B cell (primary cell): ENCODE measurements at regions not wholly inside any gene's neighbourhood (a gene's known extent, or its start where the extent isn't known, plus 50 kb on each side); places are given as distances from the start of the nearest gene placed in this dataset.

Experiments used
- ATAC-seq: fragments of 200-7000 bp; cut with Tn5 transposase; one replicate; pipeline ENCODE4 v1.10.0; 2021; ENCODE audit warnings: low read depth, mild to moderate bottlenecking, moderate number of reproducible peaks, moderate library complexity
- CTCF ChIA-PET: fragments of 350-600 bp; sonication (Branson Sonifier 250); formaldehyde crosslinking; loops from one replicate; lab custom pipeline; 2021; ENCODE audit warnings: antibody characterized with exemption, inconsistent platforms; lab: Charles Lee
- POLR2A ChIA-PET: fragments of 350-600 bp; sonication (Branson Sonifier 250); formaldehyde crosslinking; loops from one replicate; lab custom pipeline; 2021; ENCODE audit warnings: antibody characterized with exemption; lab: Charles Lee
- DNase-seq: peaks from one replicate; pipeline ENCODE4 v3.0.0; 2013
- H2AFZ ChIP-seq: 2 replicates; pipeline ENCODE4 v1.6.1; 2012; ENCODE audit warnings: mild to moderate bottlenecking, low read depth, low read length; ENCODE audit not compliant: insufficient read depth, poor library complexity, severe bottlenecking
- H3K27ac ChIP-seq, 2 donors: 1 replicate in 1 of 2; 2 replicates in 1 of 2; pipeline ENCODE4 v1.5.1; 2012 to 2013; ENCODE audit warnings: low read length in 2 of 2, mild to moderate bottlenecking in 2 of 2, moderate library complexity in 1 of 2
- H3K27me3 ChIP-seq, 4 experiments: fragments of 200-600 bp in 1 of 4; sonication (generic) in 1 of 4; replicated peaks in 1 of 4; 1 replicate in 2 of 4; 2 replicates in 2 of 4; pipeline versions ENCODE4 v1.6.1 to v1.7.0; 2013 to 2016; ENCODE audit warnings: low read length in 3 of 4, mild to moderate bottlenecking in 2 of 4, mixed read lengths in 1 of 4, moderate library complexity in 1 of 4; ENCODE audit not compliant: insufficient read depth in 4 of 4, control insufficient read depth in 3 of 4; ENCODE audit errors: control extremely low read depth in 1 of 4
- H3K36me3 ChIP-seq, 2 experiments: replicated peaks in 1 of 2; 1 replicate in 1 of 2; 2 replicates in 1 of 2; pipeline versions ENCODE4 v1.6.1 to v1.7.1; 2013; ENCODE audit warnings: low read length in 1 of 2; ENCODE audit not compliant: insufficient read depth in 2 of 2, control insufficient read depth in 1 of 2; ENCODE audit errors: control extremely low read depth in 1 of 2, extremely low read depth in 1 of 2
- H3K4me1 ChIP-seq, 2 donors: fragments of 200-600 bp in 1 of 2; sonication (generic) in 1 of 2; 1 replicate in 1 of 2; 2 replicates in 1 of 2; pipeline versions ENCODE4 v1.5.1 to v1.6.1; 2013 to 2017; ENCODE audit warnings: low read length in 2 of 2; ENCODE audit not compliant: control insufficient read depth in 2 of 2, insufficient read depth in 2 of 2
- H3K4me2 ChIP-seq: replicated peaks from 2 replicates; pipeline ENCODE3; 2012; ENCODE audit warnings: mild to moderate bottlenecking, low read depth, low read length; ENCODE audit not compliant: poor library complexity, severe bottlenecking
- H3K4me3 ChIP-seq, 5 experiments: fragments of 200-600 bp in 1 of 5; sonication (generic) in 1 of 5; 1 replicate in 3 of 5; 2 replicates in 2 of 5; pipeline versions ENCODE4 v1.5.1 to v1.7.0; 2011 to 2016; ENCODE audit warnings: low read length in 4 of 5, mild to moderate bottlenecking in 4 of 5, low read depth in 2 of 5, control low read depth in 1 of 5, moderate library complexity in 1 of 5; ENCODE audit not compliant: insufficient read depth in 1 of 5; ENCODE audit errors: control extremely low read depth in 1 of 5, extremely low read depth in 1 of 5
- H3K79me2 ChIP-seq: fragments of 200-600 bp; sonication (generic); one replicate; pipeline ENCODE4 v1.6.0; 2016; ENCODE audit warnings: low read length; ENCODE audit not compliant: control insufficient read depth, insufficient read depth
- H3K9ac ChIP-seq: fragments of 200-600 bp; sonication (generic); 2 replicates; pipeline ENCODE4 v1.6.1; 2017; ENCODE audit warnings: mild to moderate bottlenecking, low read length, moderate library complexity
- H3K9me3 ChIP-seq, 3 donors: one replicate each; pipeline versions ENCODE4 v1.6.1 to v1.7.1; 2013; ENCODE audit warnings: low read length in 2 of 3; ENCODE audit not compliant: control insufficient read depth in 2 of 3, insufficient read depth in 1 of 3; ENCODE audit errors: control extremely low read depth in 1 of 3
- H4K20me1 ChIP-seq: 2 replicates; pipeline ENCODE4 v1.6.0; 2012; ENCODE audit warnings: mild to moderate bottlenecking, low read length; ENCODE audit not compliant: insufficient read depth, control insufficient read depth, poor library complexity, severe bottlenecking
- H3K27ac Mint-ChIP-seq: one replicate; pipeline ENCODE4 v1.8.0; 2021; ENCODE audit warnings: mixed read lengths
- H3K27me3 Mint-ChIP-seq: one replicate; pipeline ENCODE4 v1.8.0; 2021; ENCODE audit warnings: mixed read lengths
- H3K4me1 Mint-ChIP-seq: one replicate; pipeline ENCODE4 v1.8.0; 2021; ENCODE audit warnings: mixed read lengths
- H3K4me3 Mint-ChIP-seq: one replicate; pipeline ENCODE4 v1.8.0; 2021; ENCODE audit warnings: mixed read lengths
- H3K9me3 Mint-ChIP-seq: one replicate; pipeline ENCODE4 v1.8.0; 2022; ENCODE audit warnings: mixed read lengths; ENCODE audit not compliant: insufficient read depth
- CTCF ChIP-seq: fragments of 200-600 bp; IDR thresholded peaks from one replicate; pipeline ENCODE4 v1.8.0; 2022; ENCODE audit warnings: antibody characterized with exemption, mild to moderate bottlenecking
- EZH2 ChIP-seq: IDR thresholded peaks from 2 replicates; pipeline ENCODE4 v1.6.1; 2012; ENCODE audit warnings: borderline replicate concordance, low read depth, mild to moderate bottlenecking, moderate library complexity, low read length; ENCODE audit not compliant: insufficient read depth, poor library complexity, severe bottlenecking
- WGBS: methylation state at CpG from one replicate; pipeline ENCODE4 v1.1.5; 2013; ENCODE audit warnings: missing lambda C conversion rate; ENCODE audit not compliant: insufficient coverage; 5-methylcytosine and 5-hydroxymethylcytosine counted together
- intact Hi-C: fragments of 100-400 bp; cut with micrococcal nuclease; formaldehyde crosslinking; loops from one replicate; pipeline ENCODE4 v1.10.0; 2022

- H3K27me3 ChIP-seq = peaks cover 0 to 4% (median 0%) of the 10 kb centered on the region in 4 experiments
- no peak overlapping the region for H3K27ac Mint-ChIP-seq
- H3K4me3 Mint-ChIP-seq = no peak overlapping the region
- H3K4me2 ChIP-seq = no peak overlapping the region
- no peak overlapping the region for H2AFZ ChIP-seq
- no peaks in the 10 kb centered on the region for H4K20me1 ChIP-seq
- no peak for ATAC-seq
- H3K36me3 ChIP-seq = no peaks in the 10 kb centered on the region
- H3K79me2 ChIP-seq = no peaks in the 10 kb centered on the region
- no peaks in the 10 kb centered on the region for H3K4me1 Mint-ChIP-seq
- H3K9me3 ChIP-seq = no peaks in the 10 kb centered on the region
- no peak for TF ChIP-seq EZH2
- no peak for TF ChIP-seq CTCF
- no peaks in the 10 kb centered on the region for H3K9me3 Mint-ChIP-seq
- H3K27me3 Mint-ChIP-seq = peaks cover 19% of the 10 kb centered on the region
- H3K27ac ChIP-seq = no peak overlapping the region
- no peak overlapping the region for H3K9ac ChIP-seq
- H3K4me3 ChIP-seq = no peak overlapping the region
- H3K4me1 ChIP-seq = no peaks in the 10 kb centered on the region
- intact Hi-C loops = no loop called here
- ChIA-PET POLR2A (no interaction called here), CTCF (no interaction called here)
- 92% methylated on average over 4 of the region's 7 CpGs for WGBS
- no peak for DNase-seq
Observed at GRCh38 chr11:13126430-13126829, 117.3 kb downstream of the RASSF10 start.

GRCh38 chr11:13127161-13127560 lies 118.0 kb downstream of the RASSF10 start:
- TF ChIP-seq CTCF = no peak
- no peaks in the 10 kb centered on the region for H3K4me1 Mint-ChIP-seq

More at GRCh38 chr11:13127161-13127560, 118.0 kb downstream of the RASSF10 start:
- H3K27ac ChIP-seq = no peak overlapping the region
- DNase-seq (no peak), ATAC-seq (no peak)
- no peaks in the 10 kb centered on the region for H4K20me1 ChIP-seq
- no peak overlapping the region for H2AFZ ChIP-seq
- Mint-ChIP-seq H3K27ac (no peak overlapping the region), H3K4me3 (no peak overlapping the region), H3K9me3 (no peaks in the 10 kb centered on the region), H3K27me3 (peaks cover 17% of the 10 kb centered on the region)
- no peak overlapping the region for H3K4me2 ChIP-seq
- no peak overlapping the region for H3K9ac ChIP-seq
- intact Hi-C loops = no loop called here
- no peaks in the 10 kb centered on the region for H3K36me3 ChIP-seq
- H3K4me3 ChIP-seq = no peak overlapping the region
- no peaks in the 10 kb centered on the region for H3K9me3 ChIP-seq
- H3K27me3 ChIP-seq = peaks cover 0 to 4% (median 0%) of the 10 kb centered on the region in 4 experiments
- no peaks in the 10 kb centered on the region for H3K79me2 ChIP-seq
- no peaks in the 10 kb centered on the region for H3K4me1 ChIP-seq
- POLR2A ChIA-PET = no interaction called here
- no CpG with 5 or more reads among the region's 2 CpGs for WGBS
- CTCF ChIA-PET = no interaction called here
